H1 (cell line): ENCODE measurements at regions not wholly inside any gene's neighbourhood (a gene's known extent, or its start where the extent isn't known, plus 50 kb on each side); places are given as distances from the start of the nearest gene placed in this dataset.

Experiments
- CTCF ChIA-PET: fragments of 300-600 bp; sonication (Branson Sonifier 250); formaldehyde crosslinking; loops from one replicate; lab custom pipeline; 2021; ENCODE audit not compliant: partially characterized antibody; lab: Charles Lee
- POLR2A ChIA-PET: fragments of 300-600 bp; sonication (Branson Sonifier 250); formaldehyde crosslinking; loops from one replicate; lab custom pipeline; 2021; ENCODE audit warnings: inconsistent platforms; ENCODE audit not compliant: partially characterized antibody; lab: Charles Lee
- DNase-seq, 2 experiments: peaks; one replicate each; pipeline versions ENCODE4 v3.0.0 to v3.0.0-alpha.2; 2010 to 2022; ENCODE audit warnings: low spot score in 2 of 2, low read depth in 1 of 2, mixed read lengths in 1 of 2
- FAIRE-seq: peaks from 2 replicates; lab custom pipeline; 2011; peaks lifted over from hg19 to GRCh38; lab: Jason Lieb, UNC
- H2AFZ ChIP-seq: 2 replicates; pipeline ENCODE4 v1.8.1; 2012; ENCODE audit warnings: low read length, inconsistent platforms
- H2AK5ac ChIP-seq: 2 replicates; pipeline ENCODE4 v1.6.1; 2013; ENCODE audit warnings: low read depth, low read length
- H2BK120ac ChIP-seq: replicated peaks from 2 replicates; pipeline ENCODE3; 2013; ENCODE audit warnings: low read depth, low read length, inconsistent platforms
- H2BK12ac ChIP-seq: 2 replicates; pipeline ENCODE4 v1.6.1; 2013; ENCODE audit warnings: low read depth, low read length
- H2BK15ac ChIP-seq: 2 replicates; pipeline ENCODE4 v1.6.1; 2013; ENCODE audit warnings: low read length
- H2BK20ac ChIP-seq: 2 replicates; pipeline ENCODE4 v1.6.1; 2013; ENCODE audit warnings: low read length
- H2BK5ac ChIP-seq: 2 replicates; pipeline ENCODE4 v1.6.1; 2013; ENCODE audit warnings: low read depth, low read length
- H3K14ac ChIP-seq: 2 replicates; pipeline ENCODE4 v1.6.1; 2013; ENCODE audit warnings: inconsistent platforms; ENCODE audit not compliant: insufficient read length
- H3K18ac ChIP-seq: 2 replicates; pipeline ENCODE4 v1.6.1; 2013; ENCODE audit warnings: low read length; ENCODE audit errors: extremely low read depth
- H3K23ac ChIP-seq: 2 replicates; pipeline ENCODE4 v1.6.1; 2013; ENCODE audit warnings: inconsistent platforms; ENCODE audit not compliant: insufficient read length
- H3K23me2 ChIP-seq: 2 replicates; pipeline ENCODE4 v1.6.1; 2013; ENCODE audit warnings: low read depth, low read length
- H3K27ac ChIP-seq: 2 replicates; pipeline ENCODE4 v1.6.1; 2011; ENCODE audit warnings: low read depth, low read length, inconsistent platforms
- H3K27me3 ChIP-seq, 4 experiments: replicated peaks in 1 of 4; 1 replicate in 1 of 4; 2 replicates in 3 of 4; pipeline versions ENCODE4 v1.6.1 to v1.8.1; 2011 to 2013; ENCODE audit warnings: low read length in 3 of 4, mild to moderate bottlenecking in 3 of 4, inconsistent platforms in 2 of 4, mixed read lengths in 2 of 4, moderate library complexity in 1 of 4; ENCODE audit not compliant: control insufficient read depth in 3 of 4, insufficient read depth in 3 of 4; ENCODE audit errors: extremely low read depth in 1 of 4
- H3K36me3 ChIP-seq, 4 experiments: 2 replicates each; pipeline versions ENCODE4 v1.6.1 to v1.8.1; 2011 to 2013; ENCODE audit warnings: mild to moderate bottlenecking in 4 of 4, low read length in 3 of 4, moderate library complexity in 2 of 4, control low read depth in 1 of 4, inconsistent platforms in 1 of 4; ENCODE audit not compliant: insufficient read depth in 4 of 4, control insufficient read depth in 2 of 4
- H3K4ac ChIP-seq: replicated peaks from 2 replicates; pipeline ENCODE3; 2013; ENCODE audit warnings: low read length, low read depth, mixed read lengths, inconsistent platforms; ENCODE audit not compliant: insufficient read length
- H3K4me1 ChIP-seq, 4 experiments: replicated peaks in 1 of 4; 1 replicate in 1 of 4; 2 replicates in 3 of 4; pipeline versions ENCODE4 v1.6.1 to v1.8.1; 2011 to 2013; ENCODE audit warnings: low read length in 3 of 4, inconsistent platforms in 2 of 4, mixed read lengths in 1 of 4; ENCODE audit not compliant: insufficient read depth in 4 of 4, control insufficient read depth in 3 of 4
- H3K4me2 ChIP-seq, 2 experiments: 2 replicates each; pipeline versions ENCODE4 v1.6.1 to v1.8.1; 2011 to 2013; ENCODE audit warnings: low read depth in 2 of 2, low read length in 2 of 2, control low read depth in 1 of 2, inconsistent platforms in 1 of 2, mild to moderate bottlenecking in 1 of 2; ENCODE audit not compliant: insufficient read depth in 1 of 2
- H3K4me3 ChIP-seq, 4 experiments: fragments of 200-600, 300-600 bp in 1 of 4; sonication (generic), shearing (Covaris generic), sonication (Bioruptor Twin) in 1 of 4; 2 replicates each; pipeline versions ENCODE4 v1.5.1 to v1.8.1; 2011 to 2016; ENCODE audit warnings: low read length in 4 of 4, low read depth in 3 of 4, control low read depth in 2 of 4, inconsistent platforms in 2 of 4, mild to moderate bottlenecking in 2 of 4, mixed read lengths in 1 of 4, moderate library complexity in 1 of 4; ENCODE audit not compliant: insufficient read depth in 2 of 4; ENCODE audit errors: extremely low read depth in 1 of 4
- H3K56ac ChIP-seq: replicated peaks from 2 replicates; pipeline ENCODE3; 2013; ENCODE audit warnings: low read depth, mild to moderate bottlenecking, mixed read lengths, low read length, inconsistent platforms; ENCODE audit not compliant: insufficient read length
- H3K79me1 ChIP-seq: 2 replicates; pipeline ENCODE4 v1.6.1; 2013; ENCODE audit warnings: low read depth, low read length, control low read depth
- H3K79me2 ChIP-seq, 2 experiments: 2 replicates each; pipeline versions ENCODE4 v1.6.1 to v1.8.1; 2012 to 2013; ENCODE audit warnings: low read length in 2 of 2, mild to moderate bottlenecking in 2 of 2, inconsistent platforms in 1 of 2; ENCODE audit not compliant: insufficient read depth in 2 of 2, control insufficient read depth in 1 of 2
- H3K9ac ChIP-seq, 4 experiments: replicated peaks in 1 of 4; 1 replicate in 1 of 4; 2 replicates in 3 of 4; pipeline versions ENCODE4 v1.6.1 to v1.8.1; 2011 to 2013; ENCODE audit warnings: low read depth in 3 of 4, low read length in 3 of 4, control low read depth in 2 of 4, mild to moderate bottlenecking in 2 of 4, moderate library complexity in 2 of 4, inconsistent platforms in 1 of 4; ENCODE audit errors: extremely low read depth in 1 of 4
- H3K9me3 ChIP-seq, 2 experiments: 2 replicates each; pipeline versions ENCODE4 v1.6.1 to v1.8.1; 2012 to 2013; ENCODE audit warnings: mild to moderate bottlenecking in 2 of 2, moderate library complexity in 2 of 2, control low read depth in 1 of 2, inconsistent platforms in 1 of 2, low read depth in 1 of 2, low read length in 1 of 2, mixed read lengths in 1 of 2; ENCODE audit not compliant: insufficient read depth in 2 of 2
- H4K20me1 ChIP-seq, 2 experiments: replicated peaks in 1 of 2; 2 replicates each; pipeline versions ENCODE3 to v1.8.1; 2011 to 2013; ENCODE audit warnings: inconsistent platforms in 2 of 2, low read length in 2 of 2, mild to moderate bottlenecking in 1 of 2; ENCODE audit not compliant: insufficient read depth in 2 of 2, control insufficient read depth in 1 of 2
- H4K5ac ChIP-seq: 2 replicates; pipeline ENCODE4 v1.6.1; 2013; ENCODE audit warnings: low read length, low read depth, mixed read lengths, inconsistent platforms; ENCODE audit not compliant: insufficient read length
- H4K8ac ChIP-seq: 2 replicates; pipeline ENCODE4 v1.8.0; 2013; ENCODE audit warnings: mild to moderate bottlenecking, moderate library complexity, low read length, inconsistent platforms; ENCODE audit not compliant: insufficient read depth; ENCODE audit errors: extremely low read depth
- H4K91ac ChIP-seq: replicated peaks from 2 replicates; pipeline ENCODE3; 2013; ENCODE audit warnings: low read length, mixed read lengths, inconsistent platforms; ENCODE audit not compliant: insufficient read length
- SP2 ChIP-seq: IDR thresholded peaks from 2 replicates; pipeline ENCODE4 v1.6.1; 2012; ENCODE audit warnings: mild to moderate bottlenecking, low read length, inconsistent platforms
- WGBS, 2 experiments: shearing (Covaris generic) in 1 of 2; methylation state at CpG; one replicate each; pipeline versions ENCODE4 v1.1.6 to v1.1.7; 2013 to 2015; ENCODE audit warnings: low lambda C conversion rate in 2 of 2, mixed read lengths in 2 of 2, inconsistent platforms in 1 of 2, low coverage in 1 of 2, missing lambda C conversion rate in 1 of 2; ENCODE audit not compliant: insufficient replicate concordance in 2 of 2, insufficient coverage in 1 of 2, insufficient read length in 1 of 2; ENCODE audit errors: extremely low coverage in 1 of 2, missing lambda C conversion rate in 1 of 2; 5-methylcytosine and 5-hydroxymethylcytosine counted together
- TF ChIP-seq, protein P1 (sequence below): IDR thresholded peaks from 2 replicates; pipeline ENCODE4 v1.6.1; 2012; ENCODE audit warnings: inconsistent platforms

DNA sequence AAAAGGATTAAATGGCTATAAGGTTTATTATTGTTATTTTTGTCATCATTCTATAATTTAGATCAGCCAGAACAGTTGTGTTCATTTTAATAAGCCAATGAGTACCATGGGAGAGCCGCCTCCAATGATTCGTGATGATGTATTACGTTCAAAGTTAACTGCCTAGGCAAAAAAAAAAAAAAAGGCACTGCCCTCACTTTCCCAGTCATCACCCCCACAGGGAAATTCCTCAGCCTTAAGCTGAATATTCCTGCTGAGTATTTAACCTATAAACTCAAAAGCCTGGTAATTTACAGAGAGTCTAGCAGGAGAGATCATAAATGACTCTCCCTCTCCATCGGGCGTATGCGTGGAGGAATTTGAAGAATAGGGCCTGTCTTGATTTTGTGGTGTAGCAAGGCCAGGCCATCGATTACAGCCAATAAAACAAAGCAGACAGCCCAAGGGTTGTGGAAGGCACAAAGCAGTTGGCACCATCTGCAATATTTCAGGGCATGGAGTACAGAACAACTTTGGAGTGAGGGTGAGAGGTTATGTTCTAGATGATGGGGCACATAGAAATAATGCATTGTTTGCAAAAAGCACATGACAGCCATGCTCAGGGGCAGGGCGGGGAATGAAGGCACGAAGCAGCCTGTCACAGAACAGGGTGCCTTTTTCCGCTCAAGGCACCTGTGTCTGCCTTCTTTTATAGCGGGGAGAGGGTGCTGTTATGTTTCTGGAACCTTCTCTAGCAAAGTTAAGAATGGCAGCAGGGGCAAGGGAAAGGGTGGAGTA is 138.2 kb upstream of the DTNBP1 start:
- Histone ChIP-seq H3K56ac (no peak overlapping the region), H3K23ac (no peak overlapping the region), H3K27ac (no peak overlapping the region), H4K20me1 (no peaks in the 10 kb centered on the region), H4K91ac (no peak overlapping the region), H2AK5ac (no peak overlapping the region), H2BK5ac (no peak overlapping the region), H3K23me2 (no peaks in the 10 kb centered on the region), H3K79me2 (no peaks in the 10 kb centered on the region), H2AFZ (no peak overlapping the region), H3K79me1 (no peaks in the 10 kb centered on the region), H3K27me3 (no peaks in the 10 kb centered on the region), H3K4me3 (no peak overlapping the region), H2BK12ac (no peak overlapping the region), H4K5ac (no peak overlapping the region), H2BK15ac (no peak overlapping the region), H3K9me3 (peaks cover 3 to 15% of the 10 kb centered on the region in 2 experiments), H4K8ac (no peak overlapping the region), H3K36me3 (peaks cover 0 to 6% (median 0%) of the 10 kb centered on the region in 4 experiments; a peak in 1 of 8 replicates), H3K4ac (peak overlapping the region; percentile 4), H2BK120ac (no peak overlapping the region), H3K14ac (no peak overlapping the region), H3K4me1 (0 out of 7 replicates have a peak, but pooled peaks cover 0 to 2% (median 0%) of the 10 kb centered on the region in 4 experiments), H3K4me2 (no peak overlapping the region), H3K9ac (no peak overlapping the region), H2BK20ac (no peak overlapping the region), H3K18ac (no peak overlapping the region)
- DNase-seq (no peak), FAIRE-seq (no peak)
- TF ChIP-seq SP2: no peak
- TF ChIP-seq, protein P1, sequence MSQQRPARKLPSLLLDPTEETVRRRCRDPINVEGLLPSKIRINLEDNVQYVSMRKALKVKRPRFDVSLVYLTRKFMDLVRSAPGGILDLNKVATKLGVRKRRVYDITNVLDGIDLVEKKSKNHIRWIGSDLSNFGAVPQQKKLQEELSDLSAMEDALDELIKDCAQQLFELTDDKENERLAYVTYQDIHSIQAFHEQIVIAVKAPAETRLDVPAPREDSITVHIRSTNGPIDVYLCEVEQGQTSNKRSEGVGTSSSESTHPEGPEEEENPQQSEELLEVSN: peak; percentile 48
- 89% methylated on average over 11 of the region's 11 CpGs; no CpG with 5 or more reads in 1 of the 2 experiments for WGBS, 2 experiments
- ChIA-PET POLR2A (interaction anchor here (0.8 kb wide), 1 partner anchor 94 kb away, joined by 3 read pairs; no protein-coding TSS in a partner anchor), CTCF (interaction anchor here (0.9 kb wide), 1 partner anchor 10 kb away, joined by 4 read pairs; no protein-coding TSS in a partner anchor)
